Endothelial cell of umbilical vein (primary cell): ENCODE measurements at regions not wholly inside any gene's neighbourhood (a gene's known extent, or its start where the extent isn't known, plus 50 kb on each side); places are given as distances from the start of the nearest gene placed in this dataset.
A peak's percentile ranks its signal among the peaks of the same experiment; 100 is the strongest.

Experiments
- BruUV-seq: library from RNA; stranded (reverse); fragments of 400-500 nt; replicated peaks from 2 replicates; lab custom pipeline; 2021; lab: Mats Ljungman, UMichigan
- CTCF ChIA-PET: fragments of 300-600, 350-600 bp; sonication (Branson Sonifier 250); formaldehyde crosslinking; loops from one replicate; lab custom pipeline; 2021; ENCODE audit warnings: antibody characterized with exemption, inconsistent platforms; lab: Charles Lee
- POLR2A ChIA-PET: fragments of 300-600, 350-600 bp; sonication (Branson Sonifier 250); formaldehyde crosslinking; loops from one replicate; lab custom pipeline; 2021; ENCODE audit warnings: antibody characterized with exemption, inconsistent platforms; lab: Charles Lee
- DNase-seq: peaks from one replicate; pipeline ENCODE4 v3.0.0-alpha.2; 2011; ENCODE audit warnings: low read depth, low spot score
- FAIRE-seq: peaks from 2 replicates; lab custom pipeline; 2011; peaks lifted over from hg19 to GRCh38; lab: Jason Lieb, UNC
- H2AFZ ChIP-seq: 2 replicates; pipeline ENCODE4 v1.6.0; 2012; ENCODE audit warnings: low read depth, low read length, control low read depth, inconsistent platforms
- H3K27ac ChIP-seq: 2 replicates; pipeline ENCODE4 v1.5.1; 2011; ENCODE audit warnings: low read depth, mild to moderate bottlenecking, control low read depth, low read length, moderate library complexity; ENCODE audit not compliant: insufficient read depth
- H3K27me3 ChIP-seq, 2 experiments: 2 replicates each; pipeline versions ENCODE4 v1.6.0 to v1.6.1; 2011; ENCODE audit warnings: low read length in 2 of 2, mixed read lengths in 1 of 2; ENCODE audit not compliant: control insufficient read depth in 2 of 2, insufficient read depth in 2 of 2
- H3K36me3 ChIP-seq, 2 experiments: 2 replicates in 1 of 2; 3 replicates in 1 of 2; pipeline ENCODE4 v1.5.1; 2011; ENCODE audit warnings: low read length in 2 of 2, mild to moderate bottlenecking in 1 of 2, moderate library complexity in 1 of 2; ENCODE audit not compliant: control insufficient read depth in 2 of 2, insufficient read depth in 2 of 2; ENCODE audit errors: extremely low read depth in 1 of 2
- H3K4me1 ChIP-seq: 3 replicates; pipeline ENCODE4 v1.5.1; 2011; ENCODE audit warnings: mild to moderate bottlenecking, low read length; ENCODE audit not compliant: control insufficient read depth, insufficient read depth; ENCODE audit errors: extremely low read depth
- H3K4me2 ChIP-seq: 2 replicates; pipeline ENCODE4 v1.6.1; 2011; ENCODE audit warnings: low read length, control low read depth, mixed read lengths; ENCODE audit not compliant: insufficient read depth
- H3K4me3 ChIP-seq, 3 experiments: fragments of 200-600 bp in 1 of 3; sonication (generic), shearing (Covaris generic) in 1 of 3; replicated peaks in 1 of 3; 2 replicates each; pipeline ENCODE4 v1.5.1; 2011 to 2016; ENCODE audit warnings: control low read depth in 3 of 3, low read length in 3 of 3, mild to moderate bottlenecking in 2 of 3, inconsistent platforms in 1 of 3, low read depth in 1 of 3, moderate library complexity in 1 of 3; ENCODE audit not compliant: insufficient read depth in 1 of 3
- H3K79me2 ChIP-seq: 2 replicates; pipeline ENCODE4 v1.6.0; 2012; ENCODE audit warnings: low read length, inconsistent platforms; ENCODE audit not compliant: control insufficient read depth, insufficient read depth
- H3K9ac ChIP-seq: replicated peaks from 2 replicates; pipeline ENCODE3; 2011; ENCODE audit warnings: low read length, control low read depth; ENCODE audit not compliant: insufficient read depth; ENCODE audit errors: extremely low read depth
- H3K9me1 ChIP-seq: replicated peaks from 3 replicates; pipeline ENCODE4 v1.6.0; 2011; ENCODE audit warnings: mild to moderate bottlenecking, low read length; ENCODE audit not compliant: control insufficient read depth, insufficient read depth; ENCODE audit errors: extremely low read depth
- H3K9me3 ChIP-seq: replicated peaks from 2 replicates; pipeline ENCODE4 v1.5.1; 2012; ENCODE audit warnings: low read length, inconsistent platforms; ENCODE audit not compliant: control insufficient read depth, insufficient read depth
- H4K20me1 ChIP-seq: replicated peaks from 2 replicates; pipeline ENCODE3; 2011; ENCODE audit warnings: mild to moderate bottlenecking, low read length; ENCODE audit not compliant: control insufficient read depth, insufficient read depth; ENCODE audit errors: extremely low read depth
- EZH2 ChIP-seq: IDR thresholded peaks from 2 replicates; pipeline ENCODE4 v1.6.1; 2012; ENCODE audit warnings: borderline replicate concordance, low read depth, mild to moderate bottlenecking, moderate library complexity, low read length, inconsistent platforms; ENCODE audit not compliant: severe bottlenecking
- FOS ChIP-seq: IDR thresholded peaks from 2 replicates; pipeline ENCODE4 v1.6.1; 2011; ENCODE audit warnings: mild to moderate bottlenecking, low read length, moderate library complexity, borderline replicate concordance; ENCODE audit not compliant: insufficient read depth
- GATA2 ChIP-seq: IDR thresholded peaks from 2 replicates; pipeline ENCODE4 v1.7.0; 2011; ENCODE audit warnings: low read depth, mild to moderate bottlenecking, moderate library complexity, mixed read lengths, low read length; ENCODE audit not compliant: insufficient read length, insufficient read depth
- JUN ChIP-seq: IDR thresholded peaks from 2 replicates; pipeline ENCODE4 v1.6.1; 2011; ENCODE audit warnings: borderline replicate concordance, low read depth; ENCODE audit not compliant: insufficient read length, insufficient read depth
- MYC ChIP-seq: IDR thresholded peaks from one replicate; pipeline ENCODE4 v1.6.1; 2011; ENCODE audit warnings: mild to moderate bottlenecking, low read depth, low read length
- POLR2A ChIP-seq: IDR thresholded peaks from 2 replicates; pipeline ENCODE4 v1.6.1; 2012; ENCODE audit warnings: low read depth, mild to moderate bottlenecking, control low read depth, low read length
- POLR2AphosphoS5 ChIP-seq: IDR thresholded peaks from 2 replicates; pipeline ENCODE4 v1.6.1; 2012; ENCODE audit warnings: low read depth, mild to moderate bottlenecking, control low read depth, low read length, moderate library complexity; ENCODE audit not compliant: insufficient read depth
- dilution Hi-C: fragments of 300-500 bp; cut with MboI; formaldehyde crosslinking; loops from one replicate; pipeline ENCODE4 v1.15.0; 2019; ENCODE audit warnings: low sequenced_read_pairs; ENCODE audit not compliant: extremely low pct_ligation_motif_present
- intact Hi-C: fragments of 100-400 bp; cut with micrococcal nuclease; formaldehyde crosslinking; loops from one replicate; pipeline ENCODE4 v1.10.0; 2022
- TF ChIP-seq, protein P1 (sequence below): IDR thresholded peaks from 2 replicates; pipeline ENCODE4 v1.6.1; 2011; ENCODE audit not compliant: insufficient read depth, insufficient read length
- TF ChIP-seq, protein P2 (sequence below), 2 donors: IDR thresholded peaks; 1 replicate in 1 of 2; 2 replicates in 1 of 2; pipeline ENCODE4 v1.5.1; 2011; ENCODE audit warnings: low read length in 2 of 2, mild to moderate bottlenecking in 2 of 2, moderate library complexity in 2 of 2, control low read depth in 1 of 2, inconsistent platforms in 1 of 2, low read depth in 1 of 2; ENCODE audit not compliant: insufficient read depth in 1 of 2; ENCODE audit errors: extremely low read depth in 1 of 2

DNA sequence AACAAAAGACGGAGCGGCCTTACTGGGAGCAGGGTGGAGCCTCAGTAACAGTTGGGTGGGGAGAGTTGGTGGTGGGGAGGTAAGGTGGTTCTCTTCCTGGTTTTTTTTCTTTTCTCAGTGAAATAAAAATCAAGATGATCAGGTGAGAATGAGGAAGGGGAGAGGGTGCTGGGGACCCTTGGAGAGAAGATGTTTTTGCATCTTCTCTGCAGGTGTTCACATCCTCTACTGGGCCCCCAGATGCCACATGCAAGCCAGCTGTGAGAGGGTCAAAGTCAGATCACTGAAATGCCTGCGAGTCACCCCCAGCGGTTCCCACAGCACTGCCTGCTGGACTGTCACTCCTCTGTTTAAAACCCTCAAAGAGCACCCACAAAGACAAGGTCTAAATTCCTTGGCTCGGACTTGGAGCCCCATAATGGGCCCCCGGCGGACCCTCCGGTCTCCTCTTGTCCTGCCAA is 69.8 kb upstream of the FHL2 start:
- H3K9me3 ChIP-seq, result no peaks in the 10 kb centered on the region
- H2AFZ ChIP-seq, result peak overlapping the region; percentile 15
- H4K20me1 ChIP-seq, result no peaks in the 10 kb centered on the region
- H3K9me1 ChIP-seq, result no peaks in the 10 kb centered on the region
- TF ChIP-seq EZH2 (no peak), POLR2AphosphoS5 (no peak), POLR2A (no peak), FOS (no peak), MYC (no peak), JUN (no peak), GATA2 (no peak)
- TF ChIP-seq, protein P1, sequence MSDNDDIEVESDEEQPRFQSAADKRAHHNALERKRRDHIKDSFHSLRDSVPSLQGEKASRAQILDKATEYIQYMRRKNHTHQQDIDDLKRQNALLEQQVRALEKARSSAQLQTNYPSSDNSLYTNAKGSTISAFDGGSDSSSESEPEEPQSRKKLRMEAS, result no peak
- TF ChIP-seq, protein P2, sequence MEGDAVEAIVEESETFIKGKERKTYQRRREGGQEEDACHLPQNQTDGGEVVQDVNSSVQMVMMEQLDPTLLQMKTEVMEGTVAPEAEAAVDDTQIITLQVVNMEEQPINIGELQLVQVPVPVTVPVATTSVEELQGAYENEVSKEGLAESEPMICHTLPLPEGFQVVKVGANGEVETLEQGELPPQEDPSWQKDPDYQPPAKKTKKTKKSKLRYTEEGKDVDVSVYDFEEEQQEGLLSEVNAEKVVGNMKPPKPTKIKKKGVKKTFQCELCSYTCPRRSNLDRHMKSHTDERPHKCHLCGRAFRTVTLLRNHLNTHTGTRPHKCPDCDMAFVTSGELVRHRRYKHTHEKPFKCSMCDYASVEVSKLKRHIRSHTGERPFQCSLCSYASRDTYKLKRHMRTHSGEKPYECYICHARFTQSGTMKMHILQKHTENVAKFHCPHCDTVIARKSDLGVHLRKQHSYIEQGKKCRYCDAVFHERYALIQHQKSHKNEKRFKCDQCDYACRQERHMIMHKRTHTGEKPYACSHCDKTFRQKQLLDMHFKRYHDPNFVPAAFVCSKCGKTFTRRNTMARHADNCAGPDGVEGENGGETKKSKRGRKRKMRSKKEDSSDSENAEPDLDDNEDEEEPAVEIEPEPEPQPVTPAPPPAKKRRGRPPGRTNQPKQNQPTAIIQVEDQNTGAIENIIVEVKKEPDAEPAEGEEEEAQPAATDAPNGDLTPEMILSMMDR (IDR thresholded peaks at IDR 0.05; ENCODE audit: extremely low read depth in 1 of 2, insufficient read depth in 1 of 2, low read depth in 1 of 2, low read length in 2 of 2), result no peak
- dilution Hi-C loops, result no loop called here
- no peak overlapping the region for H3K4me2 ChIP-seq
- intact Hi-C loops, result no loop called here
- CTCF ChIA-PET, result no interaction called here
- BruUV-seq, result no TSS peak
- H3K27me3 ChIP-seq, result peaks cover 4 to 10% of the 10 kb centered on the region in 2 experiments
- FAIRE-seq (no peak), DNase-seq (no peak)
- no peaks in the 10 kb centered on the region for H3K36me3 ChIP-seq
- no peaks in the 10 kb centered on the region for H3K4me1 ChIP-seq
- POLR2A ChIA-PET, result no interaction called here
- no peaks in the 10 kb centered on the region for H3K79me2 ChIP-seq
- no peak overlapping the region for H3K4me3 ChIP-seq
- no peak overlapping the region for H3K27ac ChIP-seq
- no peak overlapping the region for H3K9ac ChIP-seq
